Astrocyte (in vitro differentiated cells and primary cell): ENCODE measurements at regions not wholly inside any gene's neighbourhood (a gene's known extent, or its start where the extent isn't known, plus 50 kb on each side); places are given as distances from the start of the nearest gene placed in this dataset.
A peak's percentile ranks its signal among the peaks of the same experiment; 100 is the strongest.

Experiments
- DNase-seq: peaks from one replicate; pipeline ENCODE4 v3.0.0-alpha.2; 2010; ENCODE audit warnings: low read depth
- FAIRE-seq: peaks from 2 replicates; lab custom pipeline; 2011; peaks lifted over from hg19 to GRCh38; lab: Jason Lieb, UNC
- H2AFZ ChIP-seq: 2 replicates; pipeline ENCODE4 v1.6.0; 2012; ENCODE audit warnings: low read depth, low read length, inconsistent platforms
- H3K27ac ChIP-seq: 2 replicates; pipeline ENCODE4 v1.5.1; 2011; ENCODE audit warnings: low read depth, low read length, inconsistent platforms
- H3K27me3 ChIP-seq: 2 replicates; pipeline ENCODE4 v1.6.0; 2011; ENCODE audit warnings: low read length, inconsistent platforms; ENCODE audit not compliant: insufficient read depth
- H3K36me3 ChIP-seq: 2 replicates; pipeline ENCODE4 v1.5.1; 2011; ENCODE audit warnings: low read length, inconsistent platforms; ENCODE audit not compliant: insufficient read depth
- H3K4me1 ChIP-seq: 2 replicates; pipeline ENCODE4 v1.5.1; 2011; ENCODE audit warnings: low read length, inconsistent platforms; ENCODE audit not compliant: insufficient read depth
- H3K4me2 ChIP-seq: 2 replicates; pipeline ENCODE4 v1.6.0; 2012; ENCODE audit warnings: low read length, inconsistent platforms
- H3K4me3 ChIP-seq: 2 replicates; pipeline ENCODE4 v1.5.1; 2011; ENCODE audit warnings: low read depth, mild to moderate bottlenecking, low read length, inconsistent platforms; ENCODE audit not compliant: insufficient read depth
- H3K79me2 ChIP-seq: 2 replicates; pipeline ENCODE4 v1.6.0; 2012; ENCODE audit warnings: mild to moderate bottlenecking, low read length, inconsistent platforms; ENCODE audit not compliant: insufficient read depth
- H3K9ac ChIP-seq: 2 replicates; pipeline ENCODE4 v1.6.0; 2012; ENCODE audit warnings: mild to moderate bottlenecking, low read length, inconsistent platforms
- H3K9me3 ChIP-seq: 2 replicates; pipeline ENCODE4 v1.5.1; 2012; ENCODE audit warnings: low read depth, mild to moderate bottlenecking, low read length, inconsistent platforms; ENCODE audit not compliant: insufficient read depth
- H4K20me1 ChIP-seq: 2 replicates; pipeline ENCODE4 v1.6.0; 2012; ENCODE audit warnings: low read length, inconsistent platforms; ENCODE audit not compliant: insufficient read depth
- H3K27ac Mint-ChIP-seq: one replicate; pipeline ENCODE4 v1.8.0; 2021; ENCODE audit warnings: mild to moderate bottlenecking, mixed read lengths; ENCODE audit not compliant: unreplicated experiment
- H3K27me3 Mint-ChIP-seq: one replicate; pipeline ENCODE4 v1.8.0; 2021; ENCODE audit warnings: low read depth, mixed read lengths; ENCODE audit not compliant: unreplicated experiment
- H3K36me3 Mint-ChIP-seq: one replicate; pipeline ENCODE4 v1.8.0; 2021; ENCODE audit warnings: low read depth, mixed read lengths; ENCODE audit not compliant: unreplicated experiment
- H3K4me1 Mint-ChIP-seq: one replicate; pipeline ENCODE4 v1.8.0; 2021; ENCODE audit warnings: low read depth, mixed read lengths; ENCODE audit not compliant: unreplicated experiment
- H3K4me3 Mint-ChIP-seq: one replicate; pipeline ENCODE4 v1.8.0; 2021; ENCODE audit warnings: mild to moderate bottlenecking, moderate library complexity, mixed read lengths; ENCODE audit not compliant: unreplicated experiment
- H3K9me3 Mint-ChIP-seq: one replicate; pipeline ENCODE4 v1.8.0; 2021; ENCODE audit warnings: mild to moderate bottlenecking, mixed read lengths; ENCODE audit not compliant: unreplicated experiment
- EZH2 ChIP-seq: IDR thresholded peaks from 2 replicates; pipeline ENCODE4 v1.6.1; 2012; ENCODE audit warnings: mild to moderate bottlenecking, low read length, inconsistent platforms; ENCODE audit not compliant: insufficient read depth
- TF ChIP-seq, protein P1 (sequence below): IDR thresholded peaks from 2 replicates; pipeline ENCODE4 v1.5.1; 2011; ENCODE audit warnings: low read depth, mild to moderate bottlenecking, inconsistent platforms, low read length, moderate library complexity; ENCODE audit not compliant: insufficient read depth

- FAIRE-seq, result peak; percentile 43
- no peaks in the 10 kb centered on the region for H3K27me3 ChIP-seq
- no peak overlapping the region for H3K9ac ChIP-seq
- H3K27ac Mint-ChIP-seq, result no peak overlapping the region
- no peaks in the 10 kb centered on the region for H3K9me3 Mint-ChIP-seq
- H2AFZ ChIP-seq, result no peak overlapping the region
- H3K36me3 ChIP-seq, result no peaks in the 10 kb centered on the region
- no peaks in the 10 kb centered on the region for H3K79me2 ChIP-seq
- H3K27me3 Mint-ChIP-seq, result peaks cover 2% of the 10 kb centered on the region
- peaks cover 13% of the 10 kb centered on the region for H3K4me1 Mint-ChIP-seq
- H4K20me1 ChIP-seq, result no peaks in the 10 kb centered on the region
- H3K4me3 ChIP-seq, result no peak overlapping the region
- no peaks in the 10 kb centered on the region for H3K36me3 Mint-ChIP-seq
- peaks cover 12% of the 10 kb centered on the region for H3K4me1 ChIP-seq
- no peak overlapping the region for H3K4me3 Mint-ChIP-seq
- H3K27ac ChIP-seq, result no peak overlapping the region
- H3K4me2 ChIP-seq, result no peak overlapping the region
- TF ChIP-seq EZH2, result no peak
- TF ChIP-seq, protein P1, sequence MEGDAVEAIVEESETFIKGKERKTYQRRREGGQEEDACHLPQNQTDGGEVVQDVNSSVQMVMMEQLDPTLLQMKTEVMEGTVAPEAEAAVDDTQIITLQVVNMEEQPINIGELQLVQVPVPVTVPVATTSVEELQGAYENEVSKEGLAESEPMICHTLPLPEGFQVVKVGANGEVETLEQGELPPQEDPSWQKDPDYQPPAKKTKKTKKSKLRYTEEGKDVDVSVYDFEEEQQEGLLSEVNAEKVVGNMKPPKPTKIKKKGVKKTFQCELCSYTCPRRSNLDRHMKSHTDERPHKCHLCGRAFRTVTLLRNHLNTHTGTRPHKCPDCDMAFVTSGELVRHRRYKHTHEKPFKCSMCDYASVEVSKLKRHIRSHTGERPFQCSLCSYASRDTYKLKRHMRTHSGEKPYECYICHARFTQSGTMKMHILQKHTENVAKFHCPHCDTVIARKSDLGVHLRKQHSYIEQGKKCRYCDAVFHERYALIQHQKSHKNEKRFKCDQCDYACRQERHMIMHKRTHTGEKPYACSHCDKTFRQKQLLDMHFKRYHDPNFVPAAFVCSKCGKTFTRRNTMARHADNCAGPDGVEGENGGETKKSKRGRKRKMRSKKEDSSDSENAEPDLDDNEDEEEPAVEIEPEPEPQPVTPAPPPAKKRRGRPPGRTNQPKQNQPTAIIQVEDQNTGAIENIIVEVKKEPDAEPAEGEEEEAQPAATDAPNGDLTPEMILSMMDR, result no peak
- H3K9me3 ChIP-seq, result no peaks in the 10 kb centered on the region
- DNase-seq, result peak; percentile 26
Observed at GRCh38 chr2:18074476-18074875, 196.0 kb downstream of the KCNS3 start.

DNA sequence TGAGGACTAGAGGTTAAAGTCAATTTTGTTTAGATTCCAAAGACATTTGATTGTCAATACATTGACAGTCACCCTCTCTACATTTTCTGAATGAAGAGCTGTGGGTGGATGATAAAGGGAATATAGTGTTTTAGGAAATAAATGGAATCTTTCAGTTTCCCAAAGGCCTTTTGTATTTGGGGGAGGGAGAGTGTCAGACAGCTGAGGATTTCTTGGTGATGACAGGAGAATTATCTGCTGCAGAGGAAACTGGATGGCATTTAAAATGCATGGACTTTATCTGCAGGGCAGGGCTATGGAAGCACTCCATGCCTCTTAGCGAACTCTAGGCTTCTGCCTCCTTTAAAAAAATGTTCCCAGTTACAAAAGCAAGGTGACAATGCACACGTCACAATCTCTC lies 195.1 kb downstream of the KCNS3 start:
- Histone ChIP-seq H2AFZ (no peak overlapping the region), H3K4me3 (no peak overlapping the region), H3K79me2 (no peaks in the 10 kb centered on the region), H3K9me3 (no peaks in the 10 kb centered on the region), H3K36me3 (no peaks in the 10 kb centered on the region), H3K9ac (no peak overlapping the region), H4K20me1 (no peaks in the 10 kb centered on the region), H3K4me2 (no peak overlapping the region), H3K27ac (no peak overlapping the region), H3K4me1 (peaks cover 12% of the 10 kb centered on the region), H3K27me3 (no peaks in the 10 kb centered on the region)
- H3K9me3 Mint-ChIP-seq, result no peaks in the 10 kb centered on the region
- no peaks in the 10 kb centered on the region for H3K36me3 Mint-ChIP-seq
- TF ChIP-seq, protein P1, result no peak
- no peak for TF ChIP-seq EZH2
- FAIRE-seq, result no peak
- no peak for DNase-seq
- no peak overlapping the region for H3K27ac Mint-ChIP-seq
- H3K4me1 Mint-ChIP-seq, result peaks cover 13% of the 10 kb centered on the region
- H3K27me3 Mint-ChIP-seq, result peaks cover 2% of the 10 kb centered on the region
- no peak overlapping the region for H3K4me3 Mint-ChIP-seq

DNA sequence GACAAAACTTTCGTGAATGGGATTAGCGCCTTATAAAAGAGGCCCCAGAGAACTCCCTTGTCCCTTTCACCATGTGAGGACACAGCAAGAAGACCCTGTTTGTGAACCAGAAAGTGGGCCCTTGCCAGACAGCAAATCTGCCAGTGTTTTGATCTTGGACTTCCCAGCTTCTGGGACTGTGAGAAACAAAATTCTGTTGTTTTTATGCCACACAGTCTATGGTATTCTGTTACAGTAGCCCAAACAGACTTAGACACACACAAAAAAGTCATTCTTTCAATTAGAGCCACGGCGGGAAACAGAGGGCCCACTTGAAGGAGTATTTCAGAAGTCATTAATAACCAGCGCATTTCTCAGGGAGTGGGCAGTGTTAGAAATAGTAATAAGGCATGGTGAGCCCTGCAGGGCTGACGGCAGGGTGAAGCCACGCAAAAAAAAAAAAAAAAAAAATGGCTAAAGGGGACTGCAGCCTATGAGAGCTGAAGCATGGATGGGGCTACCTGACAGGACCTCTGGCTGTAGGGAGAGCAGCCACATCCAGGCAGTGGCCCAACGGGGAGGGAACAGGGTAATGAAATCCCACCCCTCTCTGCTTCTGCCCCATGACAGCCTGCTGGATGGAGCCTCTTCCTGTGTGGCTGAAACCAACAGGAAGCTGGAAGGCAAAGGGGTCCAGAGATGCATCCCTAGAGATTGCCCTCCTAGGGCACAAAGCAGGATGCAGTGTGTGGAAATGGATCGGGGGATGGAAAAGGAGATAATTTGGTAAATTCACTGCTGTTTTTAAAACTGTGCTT lies 189.3 kb downstream of the KCNS3 start:
- no peak for DNase-seq
- no peak overlapping the region for H3K27ac Mint-ChIP-seq

More for the DNA sequence above, 189.3 kb downstream of the KCNS3 start:
- Histone ChIP-seq H2AFZ (no peak overlapping the region), H3K9me3 (no peaks in the 10 kb centered on the region), H3K27me3 (no peaks in the 10 kb centered on the region), H3K79me2 (no peaks in the 10 kb centered on the region), H3K9ac (no peak overlapping the region), H3K4me1 (no peaks in the 10 kb centered on the region), H3K4me2 (no peak overlapping the region), H4K20me1 (no peaks in the 10 kb centered on the region), H3K27ac (no peak overlapping the region), H3K4me3 (no peak overlapping the region), H3K36me3 (no peaks in the 10 kb centered on the region)
- Mint-ChIP-seq H3K9me3 (no peaks in the 10 kb centered on the region), H3K4me1 (no peaks in the 10 kb centered on the region), H3K36me3 (no peaks in the 10 kb centered on the region), H3K4me3 (no peak overlapping the region), H3K27me3 (peaks cover 2% of the 10 kb centered on the region)
- FAIRE-seq, result no peak
- TF ChIP-seq, protein P1, result no peak
- no peak for TF ChIP-seq EZH2
